ENCODE measurements at regions not wholly inside any gene's neighbourhood (a gene's known extent, or its start where the extent isn't known, plus 50 kb on each side); places are given as distances from the start of the nearest gene placed in this dataset.
A peak's percentile ranks its signal among the peaks of the same experiment; 100 is the strongest.

GRCh38 chr13:56378566-56378965 is 762.2 kb upstream of the PRR20A start:
- no peak overlapping the region for H4K12ac ChIP-seq (ENCODE audit: low read depth, low read length)
- H3K79me2 ChIP-seq (ENCODE audit: control insufficient read depth, insufficient read depth, low read length, poor library complexity) = no peaks in the 10 kb centered on the region
- no peaks in the 10 kb centered on the region for H3K79me1 ChIP-seq (ENCODE audit: low read length)
- H2AK5ac ChIP-seq (ENCODE audit: low read length) = no peak overlapping the region
- DNase-seq = no peak
- no peaks in the 10 kb centered on the region for H3K4me1 ChIP-seq (ENCODE audit: control insufficient read depth in 1 of 2, insufficient read depth in 2 of 2, low read length in 2 of 2)
- no peak overlapping the region for H2BK5ac ChIP-seq (ENCODE audit: low read depth, low read length, poor library complexity)
- no peak overlapping the region for H3K23ac ChIP-seq (ENCODE audit: low read length)
- no peak overlapping the region for H3K9ac ChIP-seq (ENCODE audit: low read length)
- H3K4me2 ChIP-seq (ENCODE audit: low read length) = no peak overlapping the region
- no peak overlapping the region for H3K4ac ChIP-seq (ENCODE audit: low read depth, low read length)
- H2BK120ac ChIP-seq (ENCODE audit: insufficient read depth, low read length, poor library complexity) = no peak overlapping the region
- H3K27me3 ChIP-seq (ENCODE audit: insufficient read depth, low read length) = no peaks in the 10 kb centered on the region
- no peak overlapping the region for H3K18ac ChIP-seq (ENCODE audit: low read length)
- H3K27ac ChIP-seq (ENCODE audit: low read depth, low read length) = no peak overlapping the region
- H2AFZ ChIP-seq (ENCODE audit: insufficient read depth, low read length, poor library complexity) = no peak overlapping the region
- no peak overlapping the region for H4K91ac ChIP-seq (ENCODE audit: low read depth, low read length)
- no peak overlapping the region for H2BK12ac ChIP-seq (ENCODE audit: low read length)
- no peak overlapping the region for H3K14ac ChIP-seq (ENCODE audit: low read length)
- no peak overlapping the region for H4K8ac ChIP-seq (ENCODE audit: low read depth, low read length)
- H3K4me3 ChIP-seq (ENCODE audit: low read depth, low read length) = no peak overlapping the region
- peaks cover 5% of the 10 kb centered on the region for H3K9me3 ChIP-seq (ENCODE audit: insufficient read depth, low read depth, low read length)
- WGBS (ENCODE audit: extremely low coverage, insufficient coverage, insufficient read length) = no CpG with 5 or more reads among the region's 1 CpG
- H3K36me3 ChIP-seq (ENCODE audit: control insufficient read depth in 1 of 2, insufficient read depth in 2 of 2, low read length in 2 of 2) = no peaks in the 10 kb centered on the region

- Histone ChIP-seq H3K9ac (ENCODE audit: low read length) (no peak overlapping the region), H2AK5ac (ENCODE audit: low read length) (no peak overlapping the region), H3K9me3 (ENCODE audit: insufficient read depth, low read depth, low read length) (peaks cover 2% of the 10 kb centered on the region), H4K12ac (ENCODE audit: low read depth, low read length) (no peak overlapping the region), H3K4ac (ENCODE audit: low read depth, low read length) (no peak overlapping the region), H3K4me3 (ENCODE audit: low read depth, low read length) (no peak overlapping the region), H3K27me3 (ENCODE audit: insufficient read depth, low read length) (no peaks in the 10 kb centered on the region), H3K18ac (ENCODE audit: low read length) (no peak overlapping the region), H3K79me1 (ENCODE audit: low read length) (no peaks in the 10 kb centered on the region), H3K36me3 (ENCODE audit: control insufficient read depth in 1 of 2, insufficient read depth in 2 of 2, low read length in 2 of 2) (no peaks in the 10 kb centered on the region), H3K4me1 (ENCODE audit: control insufficient read depth in 1 of 2, insufficient read depth in 2 of 2, low read length in 2 of 2) (no peaks in the 10 kb centered on the region), H2BK12ac (ENCODE audit: low read length) (no peak overlapping the region), H2AFZ (ENCODE audit: insufficient read depth, low read length, poor library complexity) (no peak overlapping the region), H3K27ac (ENCODE audit: low read depth, low read length) (no peak overlapping the region), H3K23ac (ENCODE audit: low read length) (no peak overlapping the region), H3K79me2 (ENCODE audit: control insufficient read depth, insufficient read depth, low read length, poor library complexity) (no peaks in the 10 kb centered on the region), H4K91ac (ENCODE audit: low read depth, low read length) (no peak overlapping the region), H3K4me2 (ENCODE audit: low read length) (no peak overlapping the region), H3K14ac (ENCODE audit: low read length) (no peak overlapping the region), H2BK120ac (ENCODE audit: insufficient read depth, low read length, poor library complexity) (no peak overlapping the region), H4K8ac (ENCODE audit: low read depth, low read length) (no peak overlapping the region), H2BK5ac (ENCODE audit: low read depth, low read length, poor library complexity) (no peak overlapping the region)
- DNase-seq = no peak
- WGBS (ENCODE audit: extremely low coverage, insufficient coverage, insufficient read length) = no CpG with 5 or more reads among the region's 1 CpG
These were observed 747.2 kb upstream of the PRR20A start for GRCh38 chr13:56393549-56393948.

GRCh38 chr13:56396318-56396717 is 744.4 kb upstream of the PRR20A start:
- Histone ChIP-seq H3K27me3 (ENCODE audit: insufficient read depth, low read length) (no peaks in the 10 kb centered on the region), H3K9me3 (ENCODE audit: insufficient read depth, low read depth, low read length) (peaks cover 3% of the 10 kb centered on the region), H3K79me1 (ENCODE audit: low read length) (no peaks in the 10 kb centered on the region), H2BK120ac (ENCODE audit: insufficient read depth, low read length, poor library complexity) (no peak overlapping the region), H3K27ac (ENCODE audit: low read depth, low read length) (no peak overlapping the region), H4K12ac (ENCODE audit: low read depth, low read length) (no peak overlapping the region), H3K4me2 (ENCODE audit: low read length) (no peak overlapping the region), H3K9ac (ENCODE audit: low read length) (no peak overlapping the region), H3K4ac (ENCODE audit: low read depth, low read length) (no peak overlapping the region), H2BK5ac (ENCODE audit: low read depth, low read length, poor library complexity) (no peak overlapping the region), H2BK12ac (ENCODE audit: low read length) (no peak overlapping the region), H3K79me2 (ENCODE audit: control insufficient read depth, insufficient read depth, low read length, poor library complexity) (no peaks in the 10 kb centered on the region), H3K36me3 (ENCODE audit: control insufficient read depth in 1 of 2, insufficient read depth in 2 of 2, low read length in 2 of 2) (no peaks in the 10 kb centered on the region), H4K8ac (ENCODE audit: low read depth, low read length) (no peak overlapping the region), H3K18ac (ENCODE audit: low read length) (no peak overlapping the region), H3K14ac (ENCODE audit: low read length) (no peak overlapping the region), H2AFZ (ENCODE audit: insufficient read depth, low read length, poor library complexity) (no peak overlapping the region), H4K91ac (ENCODE audit: low read depth, low read length) (no peak overlapping the region), H2AK5ac (ENCODE audit: low read length) (no peak overlapping the region), H3K4me3 (ENCODE audit: low read depth, low read length) (no peak overlapping the region), H3K23ac (ENCODE audit: low read length) (no peak overlapping the region), H3K4me1 (ENCODE audit: control insufficient read depth in 1 of 2, insufficient read depth in 2 of 2, low read length in 2 of 2) (no peaks in the 10 kb centered on the region)
- no CpG with 5 or more reads among the region's 2 CpGs for WGBS (ENCODE audit: extremely low coverage, insufficient coverage, insufficient read length)
- no peak for DNase-seq

GRCh38 chr13:56400774-56401173 is 739.9 kb upstream of the PRR20A start:
- no peaks in the 10 kb centered on the region for H3K79me2 ChIP-seq (ENCODE audit: control insufficient read depth, insufficient read depth, low read length, poor library complexity)
- no peak overlapping the region for H2AFZ ChIP-seq (ENCODE audit: insufficient read depth, low read length, poor library complexity)
- no peaks in the 10 kb centered on the region for H3K4me1 ChIP-seq (ENCODE audit: control insufficient read depth in 1 of 2, insufficient read depth in 2 of 2, low read length in 2 of 2)
- no peak overlapping the region for H3K4me2 ChIP-seq (ENCODE audit: low read length)
- H3K27ac ChIP-seq (ENCODE audit: low read depth, low read length) = no peak overlapping the region
- no peaks in the 10 kb centered on the region for H3K79me1 ChIP-seq (ENCODE audit: low read length)
- no peak overlapping the region for H3K18ac ChIP-seq (ENCODE audit: low read length)
- H3K9ac ChIP-seq (ENCODE audit: low read length) = peak overlapping the region; percentile 53
- DNase-seq = no peak
- no peak overlapping the region for H3K14ac ChIP-seq (ENCODE audit: low read length)
- no peak overlapping the region for H2BK12ac ChIP-seq (ENCODE audit: low read length)
- H3K27me3 ChIP-seq (ENCODE audit: insufficient read depth, low read length) = no peaks in the 10 kb centered on the region
- peak overlapping the region; percentile 48 for H3K4me3 ChIP-seq (ENCODE audit: low read depth, low read length)
- peaks cover 2% of the 10 kb centered on the region for H3K9me3 ChIP-seq (ENCODE audit: insufficient read depth, low read depth, low read length)
- H4K12ac ChIP-seq (ENCODE audit: low read depth, low read length) = no peak overlapping the region
- no peak overlapping the region for H3K23ac ChIP-seq (ENCODE audit: low read length)
- no CpG with 5 or more reads among the region's 3 CpGs for WGBS (ENCODE audit: extremely low coverage, insufficient coverage, insufficient read length)
- H4K8ac ChIP-seq (ENCODE audit: low read depth, low read length) = no peak overlapping the region
- H2AK5ac ChIP-seq (ENCODE audit: low read length) = no peak overlapping the region
- H2BK5ac ChIP-seq (ENCODE audit: low read depth, low read length, poor library complexity) = no peak overlapping the region
- no peaks in the 10 kb centered on the region for H3K36me3 ChIP-seq (ENCODE audit: control insufficient read depth in 1 of 2, insufficient read depth in 2 of 2, low read length in 2 of 2)
- no peak overlapping the region for H3K4ac ChIP-seq (ENCODE audit: low read depth, low read length)
- no peak overlapping the region for H4K91ac ChIP-seq (ENCODE audit: low read depth, low read length)
- H2BK120ac ChIP-seq (ENCODE audit: insufficient read depth, low read length, poor library complexity) = no peak overlapping the region
